ENCODE measurements at regions not wholly inside any gene's neighbourhood (a gene's known extent, or its start where the extent isn't known, plus 50 kb on each side); places are given as distances from the start of the nearest gene placed in this dataset.
A peak's percentile ranks its signal among the peaks of the same experiment; 100 is the strongest.
"Not testable (repeated sequence)": the region's sequence is repeated elsewhere in the genome, so short reads cannot be mapped to it uniquely, and the experiment has no call there.

DNA sequence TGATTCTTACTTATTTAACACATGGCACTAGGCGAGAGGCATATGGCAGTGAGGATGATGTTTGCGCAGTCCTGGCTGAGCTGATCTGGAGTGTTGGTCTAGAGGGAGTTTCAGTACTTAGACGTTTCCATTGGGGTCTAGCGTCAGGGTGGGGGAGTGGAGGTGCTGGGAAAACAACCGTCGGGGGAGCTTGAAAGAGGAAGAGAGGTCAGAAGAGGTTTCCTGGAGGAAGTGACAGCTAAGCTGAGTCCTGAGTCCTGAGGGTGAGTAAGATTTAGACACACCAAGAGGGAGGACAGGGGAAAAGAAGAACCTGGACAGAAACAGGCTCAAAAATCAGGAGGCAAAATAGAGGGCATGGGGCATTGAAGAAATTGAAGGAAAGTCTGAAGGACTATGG is 81.4 kb downstream of the ALOX5AP start:
- DNase-seq (ENCODE audit: low spot score): no peak

DNA sequence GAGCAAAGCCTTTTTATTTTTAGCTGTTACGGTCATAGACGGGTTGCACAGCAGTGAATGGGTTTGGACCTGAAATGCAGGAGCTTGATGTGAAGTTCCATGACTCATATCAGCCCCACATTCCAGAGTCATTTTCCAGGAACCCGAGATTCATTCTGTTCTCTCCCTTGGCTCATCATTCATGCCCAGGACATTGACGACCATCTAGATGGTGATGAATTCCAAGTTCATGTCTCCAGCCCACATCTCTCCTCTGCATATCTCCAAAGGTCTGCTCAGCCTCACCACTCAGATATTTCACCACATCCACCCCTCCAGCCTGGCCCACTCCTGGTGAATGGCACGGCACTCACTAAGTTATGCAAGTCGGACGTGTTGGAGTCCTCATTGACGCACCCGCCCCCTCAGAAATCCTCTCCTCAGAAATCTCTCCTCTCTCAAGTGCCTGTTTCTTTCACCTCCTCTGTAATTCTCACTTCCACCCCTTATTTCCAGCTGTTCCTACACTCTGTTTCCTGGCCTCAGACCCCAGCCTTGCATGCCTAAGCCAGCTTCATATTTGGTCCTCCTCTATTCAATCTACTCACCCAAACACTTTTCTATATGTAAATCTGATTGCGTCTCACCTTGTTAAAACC is 83.1 kb downstream of the ALOX5AP start:
- DNase-seq (ENCODE audit: low spot score): peak; percentile 88

DNA sequence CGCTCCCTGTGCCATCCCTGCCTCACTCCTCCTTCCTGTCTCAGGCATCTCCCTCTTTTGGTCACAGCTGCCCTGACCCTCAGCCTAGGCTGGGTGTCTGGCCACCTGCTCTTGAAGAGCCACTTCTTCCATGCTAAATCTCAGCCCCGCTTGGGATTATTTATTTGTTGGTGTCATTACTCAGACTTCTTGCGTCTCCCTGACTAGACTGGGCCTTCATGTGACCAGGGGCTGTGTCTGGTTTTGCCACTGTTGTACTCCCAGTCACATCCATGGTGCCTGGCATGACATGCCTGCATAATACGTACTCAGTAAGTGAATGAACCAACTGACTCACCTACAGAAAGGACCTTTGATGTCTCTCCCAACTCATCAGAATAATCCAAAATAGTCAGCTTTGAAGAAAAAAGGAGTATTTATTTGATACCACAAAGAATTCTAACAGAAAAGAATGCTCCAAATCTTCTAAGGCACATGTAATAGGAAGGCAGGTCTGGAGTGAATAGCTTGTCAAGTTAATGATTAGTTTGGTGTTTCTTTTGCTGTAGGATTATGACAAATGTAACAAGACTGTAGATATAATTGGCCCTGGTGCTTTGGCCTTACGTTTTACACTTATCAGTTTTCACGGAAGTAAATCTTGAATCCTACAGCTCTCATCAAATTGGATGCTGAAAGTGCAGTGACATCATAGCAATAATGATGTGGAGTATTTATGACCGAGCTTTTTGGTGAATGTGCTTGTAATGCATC is 84.0 kb downstream of the ALOX5AP start:
- DNase-seq (ENCODE audit: low spot score): no peak

DNA sequence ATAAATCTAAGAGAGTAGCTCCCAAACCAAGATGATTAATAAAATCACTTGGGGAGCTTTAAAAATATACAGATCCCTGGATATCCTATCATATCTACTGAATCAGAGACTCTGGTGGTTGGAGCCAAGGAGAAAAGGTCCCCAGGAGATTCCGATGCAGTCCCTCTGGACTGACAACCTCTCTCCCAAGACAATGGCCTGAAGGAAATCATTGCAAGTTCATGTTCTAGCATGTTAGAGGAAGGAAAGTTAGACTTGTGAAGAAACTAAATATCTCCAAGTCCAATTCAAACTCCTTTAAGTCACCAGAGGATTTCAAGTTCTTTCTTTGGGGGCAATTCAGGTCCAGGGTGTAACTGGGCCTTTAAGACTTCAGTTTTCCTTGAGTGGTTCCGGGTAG is 84.7 kb upstream of the MEDAG start:
- no peak for DNase-seq (ENCODE audit: low spot score)

DNA sequence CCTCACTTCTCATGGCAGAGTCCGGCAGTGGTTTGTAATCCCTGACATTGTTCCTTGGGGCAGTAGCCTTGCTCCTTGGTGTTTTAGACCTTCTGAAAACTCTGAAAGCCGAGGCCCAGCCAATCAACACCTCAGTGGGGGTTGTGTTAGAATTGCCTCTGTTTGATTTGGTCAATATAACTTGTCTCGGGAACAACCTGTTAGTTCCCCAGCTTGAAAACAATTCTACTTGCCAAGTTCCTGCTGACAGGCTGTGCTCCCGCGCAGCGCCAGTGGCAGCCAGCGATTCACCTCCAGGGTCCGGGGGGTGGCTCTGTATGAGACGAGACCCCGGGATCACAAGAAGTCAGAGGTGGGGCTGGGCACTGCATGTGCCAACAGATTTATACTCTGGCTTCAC is 81.4 kb upstream of the MEDAG start:
- no peak for DNase-seq (ENCODE audit: low spot score)

DNA sequence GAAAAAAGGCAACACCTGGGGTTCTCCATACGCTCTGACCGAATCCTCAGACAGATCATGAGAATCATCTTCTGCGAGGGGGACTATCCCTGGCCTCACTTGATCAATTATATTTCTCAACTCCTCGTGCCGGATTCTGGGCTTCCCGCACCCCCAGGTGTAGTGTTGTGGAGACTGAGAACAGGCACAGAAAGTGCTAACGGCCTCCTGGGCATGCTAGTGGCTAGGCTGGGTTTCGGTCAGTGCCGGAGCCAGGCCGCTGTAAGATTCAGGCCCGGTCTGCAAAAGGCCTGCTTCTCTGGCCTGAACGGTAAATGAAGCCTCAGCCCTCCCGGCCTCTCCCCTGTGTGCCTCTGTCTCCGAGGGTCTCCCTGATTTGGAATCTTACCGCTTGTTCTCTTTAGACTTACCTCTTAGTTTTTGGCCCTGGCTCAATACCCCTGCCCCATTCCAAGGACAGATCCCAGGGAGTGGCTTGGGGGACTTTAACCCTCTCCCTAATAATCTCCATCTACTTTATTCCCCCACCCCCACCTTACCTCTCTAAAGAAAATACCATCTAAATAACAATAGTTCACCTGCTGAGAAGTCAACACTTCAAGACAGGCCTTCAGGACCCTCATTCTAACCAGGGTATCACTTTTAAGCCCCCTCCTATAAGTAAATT is 79.0 kb upstream of the MEDAG start:
- DNase-seq (ENCODE audit: low spot score): no peak

DNA sequence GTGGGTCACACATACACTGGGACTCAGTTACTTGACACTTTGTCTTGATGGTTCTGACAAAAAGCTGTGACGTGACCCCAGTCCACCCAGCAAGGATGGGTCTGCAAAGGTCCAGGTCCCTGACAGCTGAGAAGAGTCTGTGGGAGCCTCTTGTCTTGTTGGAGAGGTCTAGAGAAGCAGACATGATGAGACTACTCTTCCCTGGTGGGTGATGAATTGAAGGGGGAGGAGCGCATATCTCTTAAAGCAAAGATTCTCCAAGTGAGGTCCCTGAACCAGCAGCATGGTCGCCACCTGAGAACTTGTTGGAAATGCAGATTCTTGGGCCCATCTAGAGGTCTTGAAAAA is 78.5 kb upstream of the MEDAG start:
- DNase-seq (ENCODE audit: low spot score): no peak

DNA sequence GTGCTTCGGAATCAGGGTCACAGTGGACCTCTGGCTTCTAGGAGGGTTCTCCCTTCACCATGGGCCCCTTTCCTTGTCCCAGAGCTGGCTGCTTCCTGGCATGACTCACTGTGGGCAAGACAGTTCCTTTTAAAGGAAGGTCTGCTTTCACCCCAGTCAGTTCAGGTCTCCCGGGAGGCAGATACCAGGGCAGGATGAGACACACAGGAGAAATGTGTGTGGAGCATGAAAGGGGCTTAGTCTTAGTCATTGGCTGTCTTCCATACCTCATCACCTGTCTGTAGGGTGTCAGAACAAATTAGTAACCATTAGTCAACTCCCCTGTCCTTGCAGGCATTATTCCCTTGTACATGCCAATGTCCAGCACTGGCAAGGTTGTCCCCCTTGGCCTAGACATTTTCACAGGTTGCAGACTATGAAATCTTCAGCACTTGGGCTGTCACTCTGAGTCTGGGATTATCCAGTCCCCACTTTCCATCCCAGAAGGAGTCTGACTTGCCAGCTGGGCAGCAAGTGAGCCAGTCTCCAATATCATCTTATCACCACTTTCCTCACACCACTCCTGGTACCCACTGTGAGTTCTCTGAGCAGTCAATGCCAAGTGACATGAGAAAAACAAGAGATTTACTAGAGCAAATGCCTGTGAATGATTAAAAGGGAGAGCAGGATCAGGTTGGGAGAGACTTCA is 76.8 kb upstream of the MEDAG start:
- DNase-seq (ENCODE audit: low spot score): peak; percentile 62

DNA sequence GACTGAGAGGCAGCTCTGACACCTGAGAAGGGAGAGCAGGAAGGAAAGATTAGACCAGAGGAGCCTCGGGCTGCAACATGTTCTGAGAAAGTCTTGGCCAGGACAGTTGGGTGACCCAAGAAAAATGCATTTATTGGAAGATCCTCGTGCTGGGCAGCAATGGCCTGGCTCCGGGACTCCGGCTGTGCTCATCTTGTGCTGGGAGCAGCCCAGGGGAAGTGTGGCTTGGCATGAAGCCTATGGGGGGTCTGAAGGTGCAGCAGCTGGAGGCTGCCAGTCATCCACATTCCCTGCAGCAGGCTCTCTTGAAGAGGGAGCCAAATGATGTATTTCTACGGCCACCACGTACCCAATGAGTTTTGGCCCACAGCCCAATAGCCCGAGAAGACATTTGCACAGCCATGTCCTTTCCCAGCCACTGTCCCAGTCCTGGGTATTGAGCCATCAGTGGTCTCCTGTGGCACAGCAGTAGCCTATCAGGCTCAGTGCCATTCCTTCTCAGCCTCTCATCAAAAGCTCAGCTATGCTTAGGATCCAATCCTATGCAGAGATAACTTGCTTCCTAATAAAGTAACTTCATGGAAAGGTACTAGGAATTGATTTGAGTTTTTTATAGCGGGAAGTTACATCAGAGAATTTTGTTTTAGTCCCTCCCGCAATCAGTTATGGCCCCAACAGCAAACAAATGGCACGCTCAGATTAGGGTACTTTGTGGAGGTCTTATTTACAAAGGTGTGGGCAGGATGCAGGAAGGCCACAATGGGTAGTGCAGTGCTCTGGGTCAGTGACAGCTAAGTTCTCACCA is 76.0 kb upstream of the MEDAG start:
- no peak for DNase-seq (ENCODE audit: low spot score)

DNA sequence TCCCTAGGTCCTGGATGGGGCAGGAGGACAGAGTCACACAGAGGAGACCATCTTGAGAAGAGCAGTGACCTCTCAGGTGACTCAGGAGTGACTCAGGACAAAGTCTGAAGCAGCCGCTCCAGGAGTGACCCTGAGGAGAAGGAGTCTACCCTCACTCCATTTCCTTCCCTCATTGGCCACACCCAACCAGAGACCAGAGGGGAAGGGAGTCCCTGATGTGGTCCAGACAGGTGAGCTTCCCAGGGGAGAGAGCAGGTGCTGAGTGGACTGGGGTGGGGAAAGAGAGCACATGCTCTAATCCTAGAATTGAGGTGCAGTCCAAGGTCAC is 75.5 kb upstream of the MEDAG start:
- DNase-seq (ENCODE audit: low spot score): no peak

DNA sequence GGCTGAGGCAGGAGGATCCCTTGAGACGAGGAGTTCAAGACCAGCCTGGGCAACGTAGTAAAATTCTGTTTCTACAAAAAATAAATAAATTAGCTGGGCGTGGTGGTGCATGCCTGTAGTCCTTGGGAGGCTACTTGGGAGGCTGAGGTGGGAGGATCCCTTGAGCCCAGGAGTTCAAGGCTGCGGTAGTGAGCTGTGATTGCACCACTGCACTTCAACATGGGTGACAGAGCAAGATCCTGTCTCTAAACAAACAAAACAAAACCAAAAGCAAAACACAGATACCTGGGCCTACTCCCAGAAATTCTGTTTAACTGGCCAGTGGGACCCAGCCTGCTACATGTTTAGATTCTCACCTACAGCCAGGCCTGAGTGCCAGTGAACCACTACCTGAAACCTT is 74.6 kb upstream of the MEDAG start:
- DNase-seq (ENCODE audit: low spot score): no peak

DNA sequence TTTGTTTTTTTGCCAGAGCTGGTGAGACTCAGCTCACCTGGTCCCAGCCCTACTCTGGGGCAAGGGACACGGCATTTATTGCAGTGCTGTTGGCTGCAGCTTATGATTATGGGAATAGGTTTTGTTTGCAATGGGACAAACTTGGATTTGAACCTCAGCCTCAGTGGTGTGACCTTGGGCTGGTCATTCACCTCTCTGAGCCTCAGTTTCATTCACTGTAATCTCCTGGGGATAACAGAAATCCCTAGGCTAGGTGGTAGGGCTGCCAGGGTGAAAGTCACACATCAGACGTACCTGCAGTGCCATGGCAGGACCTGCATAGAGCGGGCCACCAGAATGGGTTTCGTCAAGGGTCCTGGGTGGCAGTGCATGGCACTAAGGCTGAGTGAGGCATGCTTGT is 73.7 kb upstream of the MEDAG start:
- DNase-seq (ENCODE audit: low spot score): no peak

DNA sequence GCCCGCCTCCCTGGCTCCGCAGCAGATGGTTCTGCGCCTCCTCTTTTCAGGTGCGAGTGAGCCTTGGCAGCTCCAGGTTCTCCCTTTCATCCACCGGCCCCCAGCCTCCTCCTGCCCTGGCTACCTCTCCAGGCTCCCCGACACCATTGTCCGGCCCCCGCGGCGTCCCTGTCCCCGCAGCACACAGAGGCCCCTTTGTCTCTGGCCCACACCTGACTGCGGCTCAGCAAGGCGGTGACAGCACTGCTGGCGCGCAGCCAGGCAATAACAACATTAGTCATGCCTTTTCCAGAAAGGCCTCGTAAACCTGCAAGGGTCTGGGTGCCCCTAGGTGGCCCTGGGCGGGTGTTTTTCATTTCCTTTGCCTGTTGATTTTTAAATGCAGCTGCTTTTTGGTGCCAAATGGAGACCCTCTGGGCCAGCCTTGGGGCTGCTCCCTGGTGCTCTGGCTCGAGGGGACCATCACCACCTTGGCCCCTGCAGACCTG is 73.2 kb upstream of the MEDAG start:
- DNase-seq (ENCODE audit: low spot score): no peak

DNA sequence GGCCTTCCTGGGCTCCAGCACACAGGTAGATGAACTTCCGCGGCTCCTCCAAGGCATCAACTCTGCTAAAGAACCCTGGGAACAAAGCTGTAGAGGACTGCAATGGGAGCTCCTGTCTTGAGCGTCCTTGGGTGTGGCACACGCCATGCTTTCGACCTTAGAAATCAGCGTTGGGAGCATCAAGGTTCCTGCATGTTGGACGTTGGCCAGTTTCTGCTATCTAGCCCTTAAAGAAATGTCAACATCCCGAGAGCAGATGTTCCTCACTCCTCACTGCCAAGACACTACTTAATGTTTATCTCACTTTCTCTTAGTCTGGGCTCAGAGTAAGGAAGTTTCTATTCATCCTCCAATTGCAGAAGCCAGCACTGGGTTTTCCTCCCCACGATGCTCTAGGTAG is 70.6 kb upstream of the MEDAG start:
- no peak for DNase-seq (ENCODE audit: low spot score)

DNA sequence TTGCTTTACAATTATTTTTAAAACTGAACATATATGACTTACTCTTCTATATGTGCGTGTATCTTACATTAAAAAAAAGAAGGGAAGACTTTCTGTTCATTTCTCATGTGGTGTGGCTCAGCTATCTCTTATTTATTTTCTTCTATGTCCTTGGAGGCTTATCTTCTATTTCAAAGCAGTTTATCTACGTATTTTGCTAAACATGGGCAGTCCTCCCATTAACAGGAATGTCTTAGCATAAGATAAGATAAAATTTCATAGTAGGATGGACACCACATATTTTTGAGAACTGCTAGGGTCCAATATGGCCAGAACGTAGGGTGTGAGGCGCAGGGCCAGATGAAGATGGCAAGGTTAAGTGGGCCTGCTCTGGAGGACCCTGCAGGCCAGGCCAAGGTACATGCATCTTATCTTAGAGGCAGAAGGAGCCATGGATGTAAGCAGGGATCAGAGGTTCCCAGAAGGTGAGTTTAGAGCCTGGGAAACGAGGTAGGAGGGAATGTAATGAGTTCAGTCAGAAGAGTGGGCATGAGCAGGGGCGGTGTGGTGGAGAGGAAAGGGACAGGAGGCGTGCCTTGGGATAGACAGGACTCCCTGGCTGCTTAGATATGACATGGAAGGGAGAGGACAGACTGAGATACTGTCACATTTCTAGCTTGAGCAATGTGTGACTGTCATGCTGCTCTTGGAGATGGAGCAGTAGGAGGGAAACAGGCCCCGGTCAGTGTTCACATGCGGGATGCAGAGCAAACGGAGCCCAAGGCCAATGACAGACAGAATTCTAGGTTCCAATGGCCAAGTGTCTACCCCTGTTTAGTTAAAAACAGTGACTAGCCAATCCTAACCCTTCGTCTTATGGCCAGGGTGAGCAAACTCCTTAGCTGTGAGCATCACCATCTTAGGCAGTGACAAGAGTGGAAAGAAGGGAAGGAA is 68.6 kb upstream of the MEDAG start:
- no peak for DNase-seq (ENCODE audit: low spot score)

DNA sequence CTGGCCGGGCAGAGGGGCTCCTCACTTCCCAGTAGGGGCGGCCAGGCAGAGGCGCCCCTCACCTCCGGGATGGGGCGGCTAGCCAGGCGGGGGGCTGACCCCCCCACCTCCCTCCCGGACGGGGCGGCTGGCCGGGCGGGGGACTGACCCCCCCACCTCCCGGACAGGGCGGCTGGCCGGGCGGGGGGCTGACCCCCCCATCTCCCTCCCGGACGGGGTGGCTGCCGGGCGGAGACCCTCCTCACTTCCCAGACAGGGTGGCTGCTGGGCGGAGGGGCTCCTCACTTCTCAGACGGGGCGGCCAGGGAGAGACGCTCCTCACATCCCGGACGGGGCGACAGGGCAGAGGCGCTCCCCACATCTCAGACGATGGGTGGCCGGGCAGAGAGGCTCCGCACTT is 66.4 kb upstream of the MEDAG start:
- not testable (repeated sequence) for DNase-seq (ENCODE audit: low spot score)

DNA sequence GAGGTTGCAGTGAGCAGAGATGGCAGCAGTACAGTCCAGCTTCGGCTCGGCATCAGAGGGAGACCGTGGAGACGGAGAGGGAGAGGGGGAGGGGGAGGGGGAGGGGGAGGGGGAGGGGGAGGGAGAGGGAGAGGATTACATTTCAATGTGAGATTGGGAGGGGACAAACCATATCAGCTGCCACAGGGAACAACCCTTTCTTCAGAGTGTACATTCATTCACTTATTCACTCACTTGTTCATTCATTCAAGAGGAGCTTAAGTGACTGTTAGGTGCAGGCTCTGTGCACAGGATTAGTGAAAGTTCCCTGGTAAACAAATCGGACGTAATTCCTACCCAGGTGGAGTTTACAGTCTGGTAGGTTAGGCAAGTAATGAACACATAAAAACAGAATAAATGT is 65.6 kb upstream of the MEDAG start:
- no peak for DNase-seq (ENCODE audit: low spot score)

DNA sequence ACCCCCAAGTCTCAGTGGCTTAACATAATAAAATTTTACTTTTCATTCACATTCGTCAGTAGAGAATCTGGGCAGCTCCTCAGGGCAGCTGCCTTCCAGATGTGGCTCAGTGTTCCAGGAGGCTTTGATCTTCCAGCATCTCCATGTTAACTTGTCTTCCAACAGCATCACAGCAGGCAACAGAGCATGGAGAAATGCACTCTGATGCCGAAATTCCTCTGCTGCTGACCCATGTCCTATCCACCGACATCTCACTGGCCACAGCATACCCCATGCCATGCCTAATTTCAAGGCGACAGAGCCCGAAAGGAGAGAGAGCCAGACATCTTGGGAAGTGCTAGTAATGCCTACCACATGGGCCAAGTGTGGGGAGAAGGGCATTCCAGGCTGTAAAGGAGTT is 64.9 kb upstream of the MEDAG start:
- peak; percentile 56 for DNase-seq (ENCODE audit: low spot score)

DNA sequence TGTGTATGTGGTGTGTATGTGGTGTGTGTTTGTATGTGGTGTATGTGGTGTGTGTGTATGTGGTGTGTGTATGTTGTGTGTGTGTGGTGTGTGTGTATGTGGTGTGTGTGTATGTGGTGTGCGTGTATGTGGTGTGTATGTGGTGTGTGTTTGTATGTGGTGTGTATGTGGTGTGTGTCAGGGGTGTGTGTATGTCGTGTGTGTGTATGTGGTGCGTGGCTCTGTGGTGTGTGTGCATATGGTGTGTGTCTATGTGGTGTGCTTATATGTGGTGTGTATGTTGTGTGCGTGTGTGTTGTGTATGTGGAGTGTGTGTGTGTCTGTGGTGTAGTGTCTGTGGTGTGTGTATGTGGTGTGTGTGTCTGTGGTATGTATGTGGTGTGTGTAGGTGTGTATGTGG is 62.5 kb upstream of the MEDAG start:
- DNase-seq (ENCODE audit: low spot score): no peak

DNA sequence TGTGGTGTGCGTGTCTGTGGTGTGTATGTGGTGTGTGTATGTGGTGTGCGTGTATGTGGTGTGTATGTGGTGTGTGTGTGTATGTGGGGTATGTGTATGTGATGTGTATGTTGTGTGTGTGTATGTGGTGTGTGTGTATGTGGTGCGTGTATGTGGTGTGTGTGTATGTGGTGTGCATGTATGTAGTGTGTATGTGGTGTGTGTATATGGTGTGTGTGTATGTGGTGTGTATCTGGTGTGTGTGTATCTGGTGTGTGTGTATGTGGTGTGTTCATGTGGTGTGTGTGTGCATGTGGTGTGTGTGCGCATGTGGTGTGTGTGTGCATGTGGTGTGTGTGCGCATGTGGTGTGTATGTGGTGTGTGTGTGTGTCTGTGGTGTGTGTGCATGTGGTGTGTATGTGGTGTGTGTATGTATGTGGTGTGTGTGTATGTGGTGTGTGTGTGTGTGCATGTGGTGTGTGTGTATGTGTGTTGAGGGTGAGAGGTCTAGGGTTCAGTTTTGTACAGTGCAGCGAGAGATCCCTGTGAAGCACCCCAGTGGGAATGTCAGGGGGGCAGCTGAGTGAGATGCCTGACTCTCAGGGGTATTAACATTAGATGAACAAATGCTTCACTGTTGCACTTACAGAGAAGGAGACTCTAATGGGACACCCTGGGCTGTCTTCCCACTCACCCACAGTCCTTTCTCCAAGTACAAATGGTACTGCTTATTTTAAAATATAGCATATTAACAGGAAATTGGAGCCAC is 61.3 kb upstream of the MEDAG start:
- no peak for DNase-seq (ENCODE audit: low spot score)

Data from AG20443 (cell line).